ENCODE measurements at regions not wholly inside any gene's neighbourhood (a gene's known extent, or its start where the extent isn't known, plus 50 kb on each side); places are given as distances from the start of the nearest gene placed in this dataset.
A peak's percentile ranks its signal among the peaks of the same experiment; 100 is the strongest.

GRCh38 chr6:168201383-168201782 lies 118.2 kb downstream of the DACT2 start:
- Mint-ChIP-seq H3K4me3 (no peak overlapping the region), H3K4me1 (peaks cover 17% of the 10 kb centered on the region; the same call in 1 of the 2 replicates), H3K27ac (no peak overlapping the region), H3K27me3 (ENCODE audit: low read depth) (peaks cover 6% of the 10 kb centered on the region), H3K9me3 (peaks cover 25% of the 10 kb centered on the region), H3K36me3 (peaks cover 9% of the 10 kb centered on the region; the same call in 1 of the 2 replicates)
- CTCF ChIA-PET: interaction anchor here (0.6 to 1.8 kb wide), 12 partner anchors 22 to 154 kb away, joined by 3 to 20 read pairs (median 4); no protein-coding TSS in a partner anchor
- DNase-seq (ENCODE audit: low spot score): peak; percentile 57
- ATAC-seq: peak; percentile 91
- POLR2A ChIA-PET: interaction anchor here (0.5 kb wide), 2 partner anchors 154 to 342 kb away, joined by 3 to 6 read pairs; no protein-coding TSS in a partner anchor
- TF ChIP-seq CTCF (IDR thresholded peaks at IDR 0.05): 0 out of 2 replicates have a peak, but pooled peaks have one; percentile 15
- no peak for TF ChIP-seq ZNF281 (CRISPR knock-in tag; IDR thresholded peaks at IDR 0.05)

- no peaks in the 10 kb centered on the region for H3K27me3 Mint-ChIP-seq (ENCODE audit: low read depth)
- ChIA-PET CTCF (interaction anchor here (0.6 to 1.8 kb wide), 9 partner anchors 22 to 155 kb away, joined by 3 to 20 read pairs (median 6); no protein-coding TSS in a partner anchor), POLR2A (interaction anchor here (0.5 kb wide), 1 partner anchor 155 kb away, joined by 3 read pairs; no protein-coding TSS in a partner anchor)
- 0 out of 2 replicates have a peak, but pooled peaks cover 3% of the 10 kb centered on the region for H3K36me3 Mint-ChIP-seq
- ATAC-seq: no peak
- H3K4me1 Mint-ChIP-seq: peaks cover 17% of the 10 kb centered on the region; the same call in 1 of the 2 replicates
- TF ChIP-seq GABPB1 (CRISPR knock-in tag; IDR thresholded peaks at IDR 0.05): peak; percentile 87
- no peak for TF ChIP-seq TEAD4 (CRISPR knock-in tag; IDR thresholded peaks at IDR 0.05)
- no peak for TF ChIP-seq TCF7 (CRISPR knock-in tag; IDR thresholded peaks at IDR 0.05; ENCODE audit: low read depth)
- no peak for TF ChIP-seq FOXJ3 (CRISPR knock-in tag; IDR thresholded peaks at IDR 0.05; ENCODE audit: borderline replicate concordance)
- no peak for TF ChIP-seq CDX4 (CRISPR knock-in tag; IDR thresholded peaks at IDR 0.05; ENCODE audit: borderline replicate concordance)
- no peak for DNase-seq (ENCODE audit: low spot score)
- no peak overlapping the region; the same call in 1 of the 2 replicates for H3K27ac Mint-ChIP-seq
- peaks cover 21% of the 10 kb centered on the region for H3K9me3 Mint-ChIP-seq
- no peak overlapping the region for H3K4me3 Mint-ChIP-seq
Observed at GRCh38 chr6:168200571-168201134, 118.9 kb downstream of the DACT2 start.

- TF ChIP-seq FOXJ3 (CRISPR knock-in tag; IDR thresholded peaks at IDR 0.05; ENCODE audit: borderline replicate concordance) (no peak), ZNF532 (CRISPR knock-in tag; IDR thresholded peaks at IDR 0.05; ENCODE audit: borderline replicate concordance) (no peak), KAT7 (CRISPR knock-in tag; IDR thresholded peaks at IDR 0.05; ENCODE audit: borderline replicate concordance) (no peak), JUN (CRISPR knock-in tag; IDR thresholded peaks at IDR 0.05) (no peak), ZNF317 (CRISPR knock-in tag; IDR thresholded peaks at IDR 0.05; ENCODE audit: borderline replicate concordance, low read depth) (no peak), FOXP1 (CRISPR knock-in tag; IDR thresholded peaks at IDR 0.05; ENCODE audit: borderline replicate concordance) (no peak), USF1 (CRISPR knock-in tag; IDR thresholded peaks at IDR 0.05) (no peak), GTF2I (CRISPR knock-in tag; conservative IDR thresholded peaks at IDR 0.05) (no peak)
- ATAC-seq: no peak
- DNase-seq (ENCODE audit: low spot score): no peak
- CTCF ChIA-PET: interaction anchor here (1.5 kb wide), 1 partner anchor 157 kb away, joined by 4 read pairs; no protein-coding TSS in a partner anchor
- no peak overlapping the region for H3K4me3 Mint-ChIP-seq
- H3K27ac Mint-ChIP-seq: no peak overlapping the region
- H3K36me3 Mint-ChIP-seq: no peaks in the 10 kb centered on the region
- H3K9me3 Mint-ChIP-seq: peaks cover 5% of the 10 kb centered on the region
- H3K4me1 Mint-ChIP-seq: peaks cover 17% of the 10 kb centered on the region; the same call in 1 of the 2 replicates
- no peaks in the 10 kb centered on the region for H3K27me3 Mint-ChIP-seq (ENCODE audit: low read depth)
- POLR2A ChIA-PET: no interaction called here
Observed at GRCh38 chr6:168198302-168199180, 119.5 kb upstream of the FRMD1 start.
